Panc1 (cell line): ENCODE measurements at regions not wholly inside any gene's neighbourhood (a gene's known extent, or its start where the extent isn't known, plus 50 kb on each side); places are given as distances from the start of the nearest gene placed in this dataset.

ENCODE experiments used
- POLR2AphosphoS5 ChIP-seq: IDR thresholded peaks from 2 replicates; pipeline ENCODE4 v1.6.1; 2012; ENCODE audit warnings: mild to moderate bottlenecking, low read depth, low read length, moderate library complexity
- TCF7L2 ChIP-seq: IDR thresholded peaks from 2 replicates; pipeline ENCODE4 v1.6.1; 2011; ENCODE audit warnings: mild to moderate bottlenecking, low read depth, low read length, inconsistent platforms
- TF ChIP-seq, protein P1 (sequence below): fragments of 450-650 bp; IDR thresholded peaks from 2 replicates; pipeline ENCODE4 v1.5.1; 2017; ENCODE audit warnings: mild to moderate bottlenecking
- TF ChIP-seq, protein P2 (sequence below), 2 experiments: IDR thresholded peaks; 2 replicates each; pipeline ENCODE4 v1.6.1; 2011 to 2012; ENCODE audit warnings: low read depth in 2 of 2, control low read depth in 1 of 2, low read length in 1 of 2, mild to moderate bottlenecking in 1 of 2, moderate library complexity in 1 of 2; ENCODE audit not compliant: insufficient read depth in 1 of 2

DNA sequence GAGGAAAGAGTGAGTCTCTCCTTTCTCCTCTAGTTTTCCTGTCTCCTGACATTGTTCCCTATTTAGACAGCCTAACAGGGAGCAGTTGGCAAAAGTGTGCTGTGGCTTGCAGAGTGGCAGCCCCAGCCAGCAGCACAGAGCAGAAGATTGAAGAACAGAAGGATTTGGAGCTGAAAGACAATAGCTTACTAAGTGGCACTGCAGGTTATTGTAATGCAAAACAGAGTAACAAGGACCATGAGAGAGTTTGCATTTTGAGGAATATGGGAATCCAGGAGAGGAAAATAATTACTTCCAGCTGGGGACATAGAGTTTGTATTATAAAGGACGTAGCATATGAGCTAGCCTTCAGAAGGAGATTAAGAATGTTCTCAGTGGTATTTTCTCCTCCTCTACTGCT, 342.4 kb downstream of the AKAIN1 start:
- TF ChIP-seq, protein P1, sequence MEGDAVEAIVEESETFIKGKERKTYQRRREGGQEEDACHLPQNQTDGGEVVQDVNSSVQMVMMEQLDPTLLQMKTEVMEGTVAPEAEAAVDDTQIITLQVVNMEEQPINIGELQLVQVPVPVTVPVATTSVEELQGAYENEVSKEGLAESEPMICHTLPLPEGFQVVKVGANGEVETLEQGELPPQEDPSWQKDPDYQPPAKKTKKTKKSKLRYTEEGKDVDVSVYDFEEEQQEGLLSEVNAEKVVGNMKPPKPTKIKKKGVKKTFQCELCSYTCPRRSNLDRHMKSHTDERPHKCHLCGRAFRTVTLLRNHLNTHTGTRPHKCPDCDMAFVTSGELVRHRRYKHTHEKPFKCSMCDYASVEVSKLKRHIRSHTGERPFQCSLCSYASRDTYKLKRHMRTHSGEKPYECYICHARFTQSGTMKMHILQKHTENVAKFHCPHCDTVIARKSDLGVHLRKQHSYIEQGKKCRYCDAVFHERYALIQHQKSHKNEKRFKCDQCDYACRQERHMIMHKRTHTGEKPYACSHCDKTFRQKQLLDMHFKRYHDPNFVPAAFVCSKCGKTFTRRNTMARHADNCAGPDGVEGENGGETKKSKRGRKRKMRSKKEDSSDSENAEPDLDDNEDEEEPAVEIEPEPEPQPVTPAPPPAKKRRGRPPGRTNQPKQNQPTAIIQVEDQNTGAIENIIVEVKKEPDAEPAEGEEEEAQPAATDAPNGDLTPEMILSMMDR = no peak
- no peak for TF ChIP-seq POLR2AphosphoS5
- TF ChIP-seq, protein P2, sequence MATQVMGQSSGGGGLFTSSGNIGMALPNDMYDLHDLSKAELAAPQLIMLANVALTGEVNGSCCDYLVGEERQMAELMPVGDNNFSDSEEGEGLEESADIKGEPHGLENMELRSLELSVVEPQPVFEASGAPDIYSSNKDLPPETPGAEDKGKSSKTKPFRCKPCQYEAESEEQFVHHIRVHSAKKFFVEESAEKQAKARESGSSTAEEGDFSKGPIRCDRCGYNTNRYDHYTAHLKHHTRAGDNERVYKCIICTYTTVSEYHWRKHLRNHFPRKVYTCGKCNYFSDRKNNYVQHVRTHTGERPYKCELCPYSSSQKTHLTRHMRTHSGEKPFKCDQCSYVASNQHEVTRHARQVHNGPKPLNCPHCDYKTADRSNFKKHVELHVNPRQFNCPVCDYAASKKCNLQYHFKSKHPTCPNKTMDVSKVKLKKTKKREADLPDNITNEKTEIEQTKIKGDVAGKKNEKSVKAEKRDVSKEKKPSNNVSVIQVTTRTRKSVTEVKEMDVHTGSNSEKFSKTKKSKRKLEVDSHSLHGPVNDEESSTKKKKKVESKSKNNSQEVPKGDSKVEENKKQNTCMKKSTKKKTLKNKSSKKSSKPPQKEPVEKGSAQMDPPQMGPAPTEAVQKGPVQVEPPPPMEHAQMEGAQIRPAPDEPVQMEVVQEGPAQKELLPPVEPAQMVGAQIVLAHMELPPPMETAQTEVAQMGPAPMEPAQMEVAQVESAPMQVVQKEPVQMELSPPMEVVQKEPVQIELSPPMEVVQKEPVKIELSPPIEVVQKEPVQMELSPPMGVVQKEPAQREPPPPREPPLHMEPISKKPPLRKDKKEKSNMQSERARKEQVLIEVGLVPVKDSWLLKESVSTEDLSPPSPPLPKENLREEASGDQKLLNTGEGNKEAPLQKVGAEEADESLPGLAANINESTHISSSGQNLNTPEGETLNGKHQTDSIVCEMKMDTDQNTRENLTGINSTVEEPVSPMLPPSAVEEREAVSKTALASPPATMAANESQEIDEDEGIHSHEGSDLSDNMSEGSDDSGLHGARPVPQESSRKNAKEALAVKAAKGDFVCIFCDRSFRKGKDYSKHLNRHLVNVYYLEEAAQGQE (IDR thresholded peaks at IDR 0.05; ENCODE audit: insufficient read depth in 1 of 2, low read depth in 2 of 2, low read length in 1 of 2) = no peak
- TF ChIP-seq TCF7L2 = no peak
